GM18507 (cell line): ENCODE measurements at regions not wholly inside any gene's neighbourhood (a gene's known extent, or its start where the extent isn't known, plus 50 kb on each side); places are given as distances from the start of the nearest gene placed in this dataset.
"Not testable (repeated sequence)": the region's sequence is repeated elsewhere in the genome, so short reads cannot be mapped to it uniquely, and the experiment has no call there.

Experiments used
- DNase-seq: peaks from one replicate; pipeline ENCODE4 v3.0.0; 2011; ENCODE audit warnings: low read depth; ENCODE audit not compliant: insufficient read length; ENCODE audit errors: extremely low spot score
- FAIRE-seq: peaks from 2 replicates; lab custom pipeline; 2011; peaks lifted over from hg19 to GRCh38; lab: Jason Lieb, UNC

GRCh38 chr6:134746140-134746539, 203.8 kb downstream of the ALDH8A1 start:
- FAIRE-seq (no peak), DNase-seq (no peak)

GRCh38 chr6:134745192-134745591, 204.7 kb downstream of the ALDH8A1 start:
- FAIRE-seq, DNase-seq: not testable (repeated sequence)

- no peak for FAIRE-seq
- no peak for DNase-seq
Measured at GRCh38 chr6:134744301-134744700, 205.6 kb downstream of the ALDH8A1 start.

GRCh38 chr6:134741200-134741536, 208.7 kb downstream of the ALDH8A1 start:
- no peak for DNase-seq
- no peak for FAIRE-seq

GRCh38 chr6:134740473-134741199, 209.3 kb downstream of the ALDH8A1 start:
- FAIRE-seq = no peak

GRCh38 chr6:134740027-134740373, 209.9 kb downstream of the ALDH8A1 start:
- FAIRE-seq (no peak), DNase-seq (no peak)

More at GRCh38 chr6:134740473-134741199, 209.3 kb downstream of the ALDH8A1 start:
- DNase-seq = no peak

GRCh38 chr6:134739299-134740026, 210.4 kb downstream of the ALDH8A1 start:
- FAIRE-seq = no peak
- DNase-seq = no peak

GRCh38 chr6:134738211-134738885, 211.6 kb downstream of the ALDH8A1 start:
- DNase-seq (no peak), FAIRE-seq (no peak)

- FAIRE-seq = no peak
- no peak for DNase-seq
Measured at GRCh38 chr6:134735461-134735860, 214.4 kb downstream of the ALDH8A1 start.

- FAIRE-seq = no peak
- no peak for DNase-seq
Measured at GRCh38 chr6:134734312-134734869, 215.5 kb downstream of the ALDH8A1 start.

GRCh38 chr6:134733801-134734200, 216.1 kb downstream of the ALDH8A1 start:
- no peak for DNase-seq
- FAIRE-seq = no peak

GRCh38 chr6:134732763-134733162, 217.1 kb downstream of the ALDH8A1 start:
- no peak for FAIRE-seq
- no peak for DNase-seq

- FAIRE-seq = no peak
- no peak for DNase-seq
Measured at GRCh38 chr6:134731615-134732014, 218.3 kb downstream of the ALDH8A1 start.

GRCh38 chr6:134730013-134730412, 219.9 kb downstream of the ALDH8A1 start:
- FAIRE-seq (no peak), DNase-seq (no peak)

GRCh38 chr6:134729561-134729960, 220.3 kb downstream of the ALDH8A1 start:
- no peak for FAIRE-seq
- DNase-seq = no peak

GRCh38 chr6:134727081-134727480, 222.8 kb downstream of the ALDH8A1 start:
- FAIRE-seq = no peak
- no peak for DNase-seq

- no peak for DNase-seq
- FAIRE-seq = no peak
Measured at GRCh38 chr6:134725590-134725989, 224.3 kb downstream of the ALDH8A1 start.

- FAIRE-seq = no peak
Measured at GRCh38 chr6:134724771-134725340, 225.0 kb downstream of the ALDH8A1 start.

GRCh38 chr6:134723081-134723871, 226.6 kb downstream of the ALDH8A1 start:
- FAIRE-seq (no peak), DNase-seq (no peak)

More at GRCh38 chr6:134724771-134725340, 225.0 kb downstream of the ALDH8A1 start:
- no peak for DNase-seq
